AG10803 (cell line): ENCODE measurements at regions not wholly inside any gene's neighbourhood (a gene's known extent, or its start where the extent isn't known, plus 50 kb on each side); places are given as distances from the start of the nearest gene placed in this dataset.

ENCODE experiments used
- DNase-seq: peaks from one replicate; pipeline ENCODE4 v3.0.0; 2010; ENCODE audit warnings: low read depth
- H3K4me3 ChIP-seq: 2 replicates; pipeline ENCODE4 v1.5.1; 2011; ENCODE audit warnings: mild to moderate bottlenecking, low read length, control low read depth
- CTCF ChIP-seq: conservative IDR thresholded peaks from 2 replicates; pipeline ENCODE4 v1.5.1; 2011; ENCODE audit warnings: mild to moderate bottlenecking, low read length, control low read depth, inconsistent platforms

- no peak overlapping the region for H3K4me3 ChIP-seq
- TF ChIP-seq CTCF: no peak
- DNase-seq: no peak
Measured at GRCh38 chr12:30859226-30859625, 67.3 kb upstream of the TSPAN11 start.

GRCh38 chr12:30858471-30858870 lies 68.1 kb upstream of the TSPAN11 start:
- DNase-seq: no peak
- no peak overlapping the region for H3K4me3 ChIP-seq
- no peak for TF ChIP-seq CTCF

GRCh38 chr12:30853561-30854133 lies 72.9 kb upstream of the TSPAN11 start:
- no peak overlapping the region for H3K4me3 ChIP-seq
- DNase-seq: no peak
- TF ChIP-seq CTCF: no peak

- no peak for TF ChIP-seq CTCF
- DNase-seq: no peak
- no peak overlapping the region for H3K4me3 ChIP-seq
Measured at GRCh38 chr12:30850684-30851083, 75.9 kb upstream of the TSPAN11 start.

- peak; percentile 74 for DNase-seq
- TF ChIP-seq CTCF: peak; percentile 72
- H3K4me3 ChIP-seq: no peak overlapping the region
Measured at GRCh38 chr12:30847259-30847658, 79.3 kb upstream of the TSPAN11 start.

GRCh38 chr12:30846776-30847175 lies 79.8 kb upstream of the TSPAN11 start:
- H3K4me3 ChIP-seq: no peak overlapping the region
- no peak for TF ChIP-seq CTCF
- DNase-seq: no peak

GRCh38 chr12:30845676-30846075 lies 80.9 kb upstream of the TSPAN11 start:
- no peak for TF ChIP-seq CTCF
- DNase-seq: no peak
- no peak overlapping the region for H3K4me3 ChIP-seq
